ENCODE measurements at regions not wholly inside any gene's neighbourhood (a gene's known extent, or its start where the extent isn't known, plus 50 kb on each side); places are given as distances from the start of the nearest gene placed in this dataset.

DNA sequence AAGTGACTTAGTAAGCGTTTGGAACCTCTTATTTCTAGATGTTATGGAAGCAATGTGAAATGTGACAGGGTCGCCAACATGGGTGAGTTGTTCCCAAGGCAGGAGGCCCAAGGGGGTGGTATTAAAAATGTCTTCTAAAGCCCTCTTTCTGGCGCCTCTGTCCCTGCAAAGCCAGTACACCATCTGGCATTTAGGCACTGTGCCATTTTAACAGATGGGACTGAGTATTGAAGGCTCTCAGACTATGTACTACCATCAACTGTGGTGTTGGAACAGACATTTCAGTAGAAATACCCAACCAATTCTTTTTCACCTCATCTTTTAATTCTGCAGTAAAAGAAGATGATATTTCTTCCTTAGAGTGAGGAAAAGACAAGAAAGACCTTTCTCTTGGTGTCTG lies 384.5 kb upstream of the MMADHC start:
- TF ChIP-seq MYC (IDR thresholded peaks at IDR 0.05; ENCODE audit: low read depth, low read length) (no peak), FOS (IDR thresholded peaks at IDR 0.05; ENCODE audit: borderline replicate concordance, insufficient read depth, low read length) (no peak), POLR2A (IDR thresholded peaks at IDR 0.05; ENCODE audit: low read depth, low read length) (no peak), POLR2AphosphoS5 (IDR thresholded peaks at IDR 0.05; ENCODE audit: insufficient read depth, low read depth, low read length) (no peak)
